Cardiac fibroblast (primary cell): ENCODE measurements at regions not wholly inside any gene's neighbourhood (a gene's known extent, or its start where the extent isn't known, plus 50 kb on each side); places are given as distances from the start of the nearest gene placed in this dataset.

Experiments
- DNase-seq, 2 donors: peaks; one replicate each; pipeline versions ENCODE4 v3.0.0 to v3.0.0-alpha.2; 2010; ENCODE audit warnings: low read depth in 2 of 2
- H3K4me3 ChIP-seq, 2 donors: replicated peaks in 1 of 2; 1 replicate in 1 of 2; 2 replicates in 1 of 2; pipeline ENCODE4 v1.5.1; 2011; ENCODE audit warnings: low read depth in 2 of 2, low read length in 2 of 2, mild to moderate bottlenecking in 2 of 2, moderate library complexity in 1 of 2
- TF ChIP-seq, protein P1 (sequence below): IDR thresholded peaks from one replicate; pipeline ENCODE4 v1.5.1; 2011; ENCODE audit warnings: low read depth, mild to moderate bottlenecking, low read length, inconsistent platforms

DNA sequence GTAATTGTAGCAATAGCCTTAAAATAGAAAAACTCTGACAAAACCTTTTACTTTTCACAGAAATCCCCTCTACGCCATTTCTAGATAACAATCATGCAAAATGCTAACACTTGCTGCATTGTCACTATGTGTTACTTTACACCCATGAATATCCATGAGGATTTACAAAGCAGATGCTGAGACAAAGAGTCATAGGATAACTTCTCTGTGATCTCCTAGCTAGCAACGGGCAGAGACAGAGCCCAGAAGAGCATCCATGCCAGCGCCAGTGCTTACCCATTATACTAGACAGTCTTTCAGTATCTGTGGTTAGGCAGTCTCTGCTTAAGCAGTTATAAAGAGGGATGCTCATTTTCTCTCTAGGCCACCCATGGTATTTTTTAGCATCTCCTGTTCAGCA, 474.1 kb downstream of the CAAP1 start:
- H3K4me3 ChIP-seq, result no peak overlapping the region
- TF ChIP-seq, protein P1, sequence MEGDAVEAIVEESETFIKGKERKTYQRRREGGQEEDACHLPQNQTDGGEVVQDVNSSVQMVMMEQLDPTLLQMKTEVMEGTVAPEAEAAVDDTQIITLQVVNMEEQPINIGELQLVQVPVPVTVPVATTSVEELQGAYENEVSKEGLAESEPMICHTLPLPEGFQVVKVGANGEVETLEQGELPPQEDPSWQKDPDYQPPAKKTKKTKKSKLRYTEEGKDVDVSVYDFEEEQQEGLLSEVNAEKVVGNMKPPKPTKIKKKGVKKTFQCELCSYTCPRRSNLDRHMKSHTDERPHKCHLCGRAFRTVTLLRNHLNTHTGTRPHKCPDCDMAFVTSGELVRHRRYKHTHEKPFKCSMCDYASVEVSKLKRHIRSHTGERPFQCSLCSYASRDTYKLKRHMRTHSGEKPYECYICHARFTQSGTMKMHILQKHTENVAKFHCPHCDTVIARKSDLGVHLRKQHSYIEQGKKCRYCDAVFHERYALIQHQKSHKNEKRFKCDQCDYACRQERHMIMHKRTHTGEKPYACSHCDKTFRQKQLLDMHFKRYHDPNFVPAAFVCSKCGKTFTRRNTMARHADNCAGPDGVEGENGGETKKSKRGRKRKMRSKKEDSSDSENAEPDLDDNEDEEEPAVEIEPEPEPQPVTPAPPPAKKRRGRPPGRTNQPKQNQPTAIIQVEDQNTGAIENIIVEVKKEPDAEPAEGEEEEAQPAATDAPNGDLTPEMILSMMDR, result no peak
- no peak for DNase-seq

DNA sequence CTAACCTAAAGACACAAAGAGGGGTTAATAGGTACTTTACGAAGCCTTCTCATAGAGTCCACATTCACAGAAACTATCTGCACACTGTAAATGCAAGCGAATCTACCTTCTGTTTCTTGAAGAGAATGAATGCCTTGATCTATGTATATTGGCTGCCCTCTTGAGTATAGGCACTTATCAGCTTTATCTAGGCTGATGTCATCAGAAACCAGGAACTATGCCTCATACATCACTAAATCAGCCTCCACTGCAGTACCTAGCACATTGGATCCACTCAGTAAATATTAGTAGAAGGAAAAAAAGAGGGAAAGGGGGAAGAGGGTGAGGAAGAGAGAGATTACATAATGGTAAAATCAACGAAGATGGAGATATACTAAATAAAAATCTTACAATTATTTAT, 477.1 kb downstream of the CAAP1 start:
- TF ChIP-seq, protein P1, result no peak
- no peak overlapping the region for H3K4me3 ChIP-seq
- no peak for DNase-seq

DNA sequence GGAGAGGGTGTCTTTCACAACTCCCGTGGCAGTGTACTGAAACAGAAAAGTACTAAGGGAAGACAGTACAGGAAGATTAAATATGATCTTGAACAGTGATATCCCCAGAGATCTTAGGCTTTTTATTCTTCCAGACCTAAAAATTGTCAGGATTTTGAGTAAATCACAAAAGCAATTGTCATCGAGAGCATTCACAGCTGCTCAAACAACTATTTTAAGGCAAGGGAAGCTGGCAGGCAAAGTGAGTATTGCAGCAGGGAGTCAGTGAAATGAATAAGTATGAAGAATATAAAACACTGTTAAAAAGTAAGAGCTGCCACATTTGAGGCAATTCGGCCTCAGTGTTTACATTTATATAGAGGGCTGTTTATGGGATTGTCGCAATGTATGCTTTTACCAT, 479.0 kb downstream of the CAAP1 start:
- no peak overlapping the region for H3K4me3 ChIP-seq
- no peak for DNase-seq
- TF ChIP-seq, protein P1, result no peak

DNA sequence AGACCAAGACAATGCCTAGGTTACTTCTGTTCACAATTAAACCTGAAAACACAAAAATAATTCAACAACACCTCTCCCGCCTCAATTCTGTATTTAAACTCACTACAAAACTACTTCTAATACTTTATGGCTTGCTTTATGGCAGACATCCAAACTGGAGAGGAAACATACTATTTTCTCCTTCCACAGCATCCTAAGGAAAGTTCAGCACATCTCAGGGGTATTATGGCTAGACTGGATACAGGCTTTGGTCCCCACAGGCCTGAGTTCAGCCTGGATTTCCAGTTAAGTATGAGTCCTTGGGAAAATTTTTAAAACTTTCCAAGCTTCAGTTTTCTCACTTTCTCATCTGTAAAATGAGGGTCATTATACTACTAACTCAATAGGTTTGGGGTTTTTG, 480.2 kb downstream of the CAAP1 start:
- H3K4me3 ChIP-seq, result no peak overlapping the region
- no peak for DNase-seq
- TF ChIP-seq, protein P1, result no peak

DNA sequence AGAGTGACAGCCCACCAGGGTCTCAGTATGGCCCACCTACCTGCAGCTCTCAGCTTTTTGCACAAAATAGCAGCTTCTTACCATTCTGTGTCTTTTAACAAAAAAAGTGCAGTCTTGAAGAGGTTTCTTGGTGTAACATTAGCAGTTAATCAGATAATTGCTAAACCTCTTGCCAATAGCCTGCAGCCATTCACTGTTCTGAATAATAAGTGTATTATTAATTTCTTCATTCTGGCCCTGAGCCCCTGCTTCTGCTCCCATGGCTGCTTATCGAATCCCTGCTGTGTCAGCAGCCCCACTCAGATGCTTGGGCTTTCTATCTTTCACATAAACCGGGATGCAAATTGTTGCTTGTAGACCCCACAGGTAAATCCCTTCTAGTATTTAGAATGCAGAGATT, 485.9 kb downstream of the CAAP1 start:
- no peak for DNase-seq
- TF ChIP-seq, protein P1, result no peak
- H3K4me3 ChIP-seq, result no peak overlapping the region

DNA sequence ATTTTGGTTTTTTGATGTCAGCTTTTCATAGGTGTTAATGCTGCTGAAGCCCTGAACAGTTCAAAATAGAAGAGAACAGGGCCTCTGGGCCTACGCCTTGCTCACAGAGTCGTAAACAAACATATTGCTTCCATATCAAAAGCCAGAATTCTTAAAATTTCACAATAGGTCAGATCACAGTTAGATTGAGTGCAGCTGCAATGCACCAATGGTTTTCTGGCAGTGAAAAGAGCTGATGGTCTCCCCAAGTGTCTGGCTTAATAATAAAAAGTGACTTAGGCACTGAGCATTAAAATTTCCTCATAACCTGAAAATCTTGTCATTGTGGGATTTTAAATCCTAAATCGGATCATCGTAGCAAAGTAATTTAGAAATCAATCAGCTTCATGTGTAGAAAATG, 493.0 kb downstream of the CAAP1 start:
- TF ChIP-seq, protein P1, result no peak
- no peak overlapping the region for H3K4me3 ChIP-seq
- DNase-seq, result no peak

DNA sequence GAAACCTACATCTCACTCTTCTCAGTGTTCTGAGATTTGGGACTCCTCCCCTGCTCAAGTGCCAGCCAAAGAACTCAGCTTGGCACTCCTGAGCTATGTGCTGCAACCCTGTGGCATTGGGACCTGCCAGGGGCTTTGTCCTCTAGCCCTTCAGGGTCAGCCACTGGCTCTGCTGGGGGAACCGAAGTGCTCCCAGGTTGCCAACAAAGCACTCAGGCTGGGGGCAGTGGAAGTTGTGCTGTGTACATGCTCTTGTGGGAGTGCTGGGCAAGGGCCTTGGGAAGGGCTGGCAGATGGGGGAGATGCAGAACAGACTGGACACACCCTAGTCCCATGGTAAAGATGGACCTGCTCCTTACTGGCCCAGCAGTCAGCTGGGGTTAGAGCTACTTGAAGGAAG, 498.6 kb downstream of the CAAP1 start:
- H3K4me3 ChIP-seq, result no peak overlapping the region
- no peak for DNase-seq
- TF ChIP-seq, protein P1, result no peak
